HCT116 (cell line): ENCODE measurements at regions not wholly inside any gene's neighbourhood (a gene's known extent, or its start where the extent isn't known, plus 50 kb on each side); places are given as distances from the start of the nearest gene placed in this dataset.

ENCODE experiments used
- EZH2 ChIP-seq: fragments of 200-600 bp; sonication (generic); IDR thresholded peaks from 2 replicates; pipeline ENCODE4 v1.6.1; 2017; ENCODE audit warnings: antibody characterized with exemption, mixed run types
- JUND ChIP-seq: IDR thresholded peaks from 2 replicates; pipeline ENCODE4 v1.6.1; 2012
- POLR2A ChIP-seq: IDR thresholded peaks from 2 replicates; pipeline ENCODE4 v1.7.0; 2011; ENCODE audit warnings: borderline replicate concordance; ENCODE audit not compliant: insufficient read depth, insufficient read length; ENCODE audit errors: extremely low read depth
- TF ChIP-seq, protein P1 (sequence below), 3 experiments: fragments of 200-600 bp in 1 of 3; sonication (generic) in 1 of 3; IDR thresholded peaks in 2 of 3; conservative IDR thresholded peaks in 1 of 3; 2 replicates each; pipeline ENCODE4 v1.5.1; 2012 to 2017; ENCODE audit warnings: low read depth in 2 of 3, low read length in 2 of 3, antibody characterized with exemption in 1 of 3, borderline replicate concordance in 1 of 3, control low read depth in 1 of 3, mild to moderate bottlenecking in 1 of 3, mixed read lengths in 1 of 3, mixed run types in 1 of 3, moderate library complexity in 1 of 3; ENCODE audit not compliant: insufficient read depth in 1 of 3
- TF ChIP-seq, protein P2 (sequence below): IDR thresholded peaks from 2 replicates; pipeline ENCODE4 v1.6.1; 2012

DNA sequence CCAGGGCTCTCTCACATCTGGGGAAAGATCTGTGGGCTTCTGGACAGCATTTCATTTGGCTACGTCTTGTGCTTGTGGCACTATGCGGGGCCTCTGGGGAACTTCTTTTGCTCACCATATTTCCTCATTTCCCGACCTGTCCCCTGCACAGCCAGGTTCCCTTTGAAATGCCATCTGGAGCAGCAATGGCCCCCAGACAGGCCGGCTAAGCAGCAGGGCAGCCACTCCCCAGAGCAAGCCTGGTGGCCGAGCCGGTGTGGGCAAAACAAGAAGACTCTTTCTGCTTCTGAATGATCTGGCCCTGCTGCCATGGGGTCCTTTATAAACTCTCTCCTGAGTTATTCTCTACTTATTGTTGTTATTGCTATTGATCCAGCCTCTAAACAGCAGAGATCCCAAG lies 190.7 kb upstream of the NECTIN1 start:
- TF ChIP-seq JUND (no peak), EZH2 (no peak; the same call in 1 of the 2 replicates), POLR2A (no peak)
- TF ChIP-seq, protein P1, sequence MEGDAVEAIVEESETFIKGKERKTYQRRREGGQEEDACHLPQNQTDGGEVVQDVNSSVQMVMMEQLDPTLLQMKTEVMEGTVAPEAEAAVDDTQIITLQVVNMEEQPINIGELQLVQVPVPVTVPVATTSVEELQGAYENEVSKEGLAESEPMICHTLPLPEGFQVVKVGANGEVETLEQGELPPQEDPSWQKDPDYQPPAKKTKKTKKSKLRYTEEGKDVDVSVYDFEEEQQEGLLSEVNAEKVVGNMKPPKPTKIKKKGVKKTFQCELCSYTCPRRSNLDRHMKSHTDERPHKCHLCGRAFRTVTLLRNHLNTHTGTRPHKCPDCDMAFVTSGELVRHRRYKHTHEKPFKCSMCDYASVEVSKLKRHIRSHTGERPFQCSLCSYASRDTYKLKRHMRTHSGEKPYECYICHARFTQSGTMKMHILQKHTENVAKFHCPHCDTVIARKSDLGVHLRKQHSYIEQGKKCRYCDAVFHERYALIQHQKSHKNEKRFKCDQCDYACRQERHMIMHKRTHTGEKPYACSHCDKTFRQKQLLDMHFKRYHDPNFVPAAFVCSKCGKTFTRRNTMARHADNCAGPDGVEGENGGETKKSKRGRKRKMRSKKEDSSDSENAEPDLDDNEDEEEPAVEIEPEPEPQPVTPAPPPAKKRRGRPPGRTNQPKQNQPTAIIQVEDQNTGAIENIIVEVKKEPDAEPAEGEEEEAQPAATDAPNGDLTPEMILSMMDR (IDR thresholded peaks at IDR 0.05 in 2 of 3, conservative IDR thresholded peaks at IDR 0.05 in 1 of 3; ENCODE audit: borderline replicate concordance in 1 of 3, insufficient read depth in 1 of 3, low read depth in 2 of 3, low read length in 2 of 3), result no peak
- TF ChIP-seq, protein P2, sequence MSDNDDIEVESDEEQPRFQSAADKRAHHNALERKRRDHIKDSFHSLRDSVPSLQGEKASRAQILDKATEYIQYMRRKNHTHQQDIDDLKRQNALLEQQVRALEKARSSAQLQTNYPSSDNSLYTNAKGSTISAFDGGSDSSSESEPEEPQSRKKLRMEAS, result no peak
